IPS-NIHi11 (cell line): ENCODE measurements at regions not wholly inside any gene's neighbourhood (a gene's known extent, or its start where the extent isn't known, plus 50 kb on each side); places are given as distances from the start of the nearest gene placed in this dataset.
A peak's percentile ranks its signal among the peaks of the same experiment; 100 is the strongest.
"Not testable (repeated sequence)": the region's sequence is repeated elsewhere in the genome, so short reads cannot be mapped to it uniquely, and the experiment has no call there.

Source experiments
- DNase-seq: peaks from one replicate; pipeline ENCODE4 v3.0.0; 2012; ENCODE audit warnings: mixed read lengths, low spot score

- DNase-seq, result no peak
These were observed 692.9 kb downstream of the QKI start for GRCh38 chr6:164107297-164107995.

GRCh38 chr6:164106345-164106769, 691.8 kb downstream of the QKI start:
- peak; percentile 76 for DNase-seq

DNA sequence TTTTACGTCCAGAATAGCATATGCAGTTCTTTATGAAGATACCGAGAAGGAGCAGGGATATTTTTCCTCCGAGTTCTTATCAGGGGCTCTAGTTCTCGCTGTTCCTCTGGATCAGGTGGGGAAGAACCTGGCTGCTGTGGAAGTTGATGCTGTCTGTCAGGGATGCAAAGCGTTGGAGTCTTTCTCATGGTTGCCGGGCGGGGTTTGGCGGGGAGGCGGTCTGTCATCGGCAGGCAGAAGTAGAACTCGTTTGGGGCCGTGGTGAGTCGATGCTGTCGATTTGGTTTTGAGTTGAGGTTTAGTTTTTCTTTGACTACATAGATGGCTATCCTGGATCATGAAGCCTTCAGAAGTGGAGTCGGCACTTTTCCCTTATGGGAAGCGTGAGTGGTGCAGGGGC, 691.2 kb downstream of the QKI start:
- DNase-seq, result no peak

GRCh38 chr6:164104432-164104831, 689.9 kb downstream of the QKI start:
- no peak for DNase-seq

DNA sequence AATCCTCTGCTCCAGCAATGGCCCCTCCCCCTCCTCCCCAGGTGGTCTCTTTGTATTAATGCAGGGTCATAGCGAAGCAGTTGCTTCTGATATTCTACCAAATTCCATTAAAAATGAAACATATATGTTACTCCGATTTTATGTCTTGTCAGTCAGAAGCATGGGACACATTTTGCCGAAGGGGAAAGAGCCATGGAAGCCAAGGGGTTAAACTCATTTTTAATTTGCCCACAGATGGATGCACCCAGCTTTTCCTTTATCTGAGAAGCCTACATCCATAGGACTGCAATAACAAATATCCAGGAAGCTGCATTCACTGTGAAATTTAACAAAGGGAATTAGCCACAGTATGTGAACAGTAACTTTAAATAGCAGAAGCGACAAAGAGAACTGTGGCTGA, 688.2 kb downstream of the QKI start:
- DNase-seq, result no peak

DNA sequence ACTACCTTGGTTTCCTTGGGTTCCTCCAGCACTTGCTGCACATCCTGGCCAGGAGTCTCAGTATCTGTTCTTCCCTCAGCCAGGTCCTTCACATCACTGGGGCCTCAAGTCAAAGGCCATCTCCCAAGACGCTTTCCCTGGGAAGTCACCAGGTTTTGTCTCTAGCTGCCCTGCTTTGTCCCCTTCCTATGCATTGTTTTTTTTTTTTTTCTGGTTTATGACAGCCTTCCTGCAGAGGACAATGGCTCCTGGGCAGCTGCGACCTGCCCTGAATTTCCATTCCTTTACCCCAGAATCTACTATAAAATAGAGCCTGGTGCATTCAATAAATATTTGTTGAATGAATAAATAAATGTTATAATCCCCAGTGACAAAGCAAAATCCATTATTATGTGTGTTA, 687.3 kb downstream of the QKI start:
- DNase-seq, result no peak

DNA sequence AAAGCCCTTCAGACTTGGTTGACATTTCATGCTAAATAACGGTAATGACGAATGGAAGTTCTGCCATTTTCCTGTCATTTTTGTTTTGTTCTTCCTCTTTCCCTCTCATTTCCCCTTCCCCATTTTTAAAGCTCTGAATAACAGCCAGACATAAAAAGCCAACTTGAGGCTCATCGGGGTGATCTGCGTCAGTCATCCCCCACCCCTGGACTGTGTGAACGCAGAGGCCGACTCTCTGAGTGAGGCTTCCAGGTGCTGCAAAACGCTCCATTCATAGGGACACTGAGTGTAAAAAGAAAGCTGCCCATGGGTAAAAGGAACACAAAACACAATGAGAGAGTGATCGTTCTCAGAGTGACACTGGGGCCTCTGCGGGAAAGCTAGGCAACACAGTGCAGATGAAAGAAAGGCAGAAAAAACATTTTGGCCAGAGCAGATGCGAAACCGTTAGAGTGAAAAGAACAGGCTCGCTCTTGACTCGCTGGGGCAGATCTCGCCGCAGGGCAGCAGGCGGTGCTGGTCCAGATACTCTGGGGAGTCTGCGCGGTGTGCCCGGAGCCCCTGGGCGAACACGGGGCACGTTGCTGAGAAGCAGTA, 684.8 kb downstream of the QKI start:
- no peak for DNase-seq

DNA sequence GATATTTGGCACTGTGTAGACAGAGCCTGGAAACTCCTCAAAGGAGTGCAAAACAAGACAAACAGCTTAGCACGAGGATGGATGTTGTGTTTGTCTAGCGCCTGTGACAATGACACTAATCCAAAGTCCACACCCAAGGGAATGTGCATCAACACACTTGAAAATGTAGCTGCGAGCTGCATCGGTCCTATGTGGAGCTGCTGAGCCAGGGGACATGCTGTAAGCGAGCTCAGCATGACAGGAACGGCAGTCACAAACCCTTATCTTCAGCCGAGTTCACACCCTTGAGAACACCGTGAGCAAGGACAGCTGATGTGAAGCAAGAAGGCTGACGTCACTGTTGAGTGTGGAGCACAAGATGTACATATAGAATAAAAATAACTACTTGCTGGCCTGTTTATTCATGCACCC, 684.3 kb downstream of the QKI start:
- no peak for DNase-seq

GRCh38 chr6:164097551-164098398, 683.3 kb downstream of the QKI start:
- peak; percentile 29 for DNase-seq

DNA sequence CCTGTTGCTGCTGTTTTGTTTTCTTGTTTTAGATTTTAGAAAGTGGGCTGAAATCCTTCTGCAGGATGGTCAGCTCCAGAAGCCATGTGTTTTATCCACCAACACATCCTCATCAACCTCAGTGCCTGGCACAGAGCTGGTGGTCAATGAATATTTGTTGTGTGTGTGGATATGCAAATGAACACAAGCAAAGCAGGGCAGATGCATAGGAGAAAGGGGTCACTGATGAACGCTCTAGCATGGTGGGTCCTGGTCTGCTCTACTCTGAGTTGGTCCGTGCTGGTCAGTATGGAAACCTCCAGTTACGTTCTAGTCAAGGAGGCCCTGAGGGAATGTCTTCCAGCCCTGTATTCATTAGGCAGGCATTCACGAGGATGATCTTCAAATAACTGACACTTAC, 682.5 kb downstream of the QKI start:
- DNase-seq, result no peak

DNA sequence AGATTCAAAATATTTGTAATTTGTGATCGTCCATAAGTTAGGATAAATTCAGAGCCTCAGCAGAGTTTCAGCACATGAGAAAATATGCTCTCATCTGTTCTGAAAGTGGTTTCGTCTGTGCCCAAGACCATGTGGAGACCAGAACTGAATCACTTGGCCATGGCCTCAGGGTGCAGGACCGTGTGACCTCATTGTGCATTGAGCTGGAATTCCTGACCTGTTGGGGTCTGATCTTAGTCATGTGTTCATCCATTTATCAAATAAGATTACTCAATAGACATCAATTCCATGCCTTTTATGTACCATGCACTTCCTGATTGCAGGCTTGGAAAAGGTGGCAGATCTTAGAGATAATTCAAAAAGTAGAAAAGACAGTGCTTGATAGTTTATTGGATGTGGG, 680.5 kb downstream of the QKI start:
- no peak for DNase-seq

DNA sequence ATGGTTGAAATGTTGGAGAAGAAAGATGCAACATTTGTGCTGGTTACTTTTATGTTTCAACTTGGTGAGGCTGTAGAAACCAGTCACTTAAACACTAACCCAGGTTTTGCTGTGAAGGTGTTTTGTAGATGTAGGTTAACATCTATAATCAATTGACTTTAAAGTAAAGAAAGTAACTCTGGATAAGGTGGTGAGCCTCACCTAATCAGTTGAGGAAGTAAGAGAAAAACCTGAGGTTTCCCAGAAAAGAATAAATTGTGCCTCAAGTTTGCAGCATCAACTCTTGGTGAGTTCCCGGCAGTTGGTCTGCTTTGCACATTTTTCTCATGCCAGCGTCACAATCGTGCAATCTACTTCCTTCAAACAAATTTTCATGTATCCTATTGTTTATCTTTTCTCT, 673.4 kb downstream of the QKI start:
- DNase-seq, result no peak

GRCh38 chr6:164087211-164087610, 672.7 kb downstream of the QKI start:
- DNase-seq, result no peak

DNA sequence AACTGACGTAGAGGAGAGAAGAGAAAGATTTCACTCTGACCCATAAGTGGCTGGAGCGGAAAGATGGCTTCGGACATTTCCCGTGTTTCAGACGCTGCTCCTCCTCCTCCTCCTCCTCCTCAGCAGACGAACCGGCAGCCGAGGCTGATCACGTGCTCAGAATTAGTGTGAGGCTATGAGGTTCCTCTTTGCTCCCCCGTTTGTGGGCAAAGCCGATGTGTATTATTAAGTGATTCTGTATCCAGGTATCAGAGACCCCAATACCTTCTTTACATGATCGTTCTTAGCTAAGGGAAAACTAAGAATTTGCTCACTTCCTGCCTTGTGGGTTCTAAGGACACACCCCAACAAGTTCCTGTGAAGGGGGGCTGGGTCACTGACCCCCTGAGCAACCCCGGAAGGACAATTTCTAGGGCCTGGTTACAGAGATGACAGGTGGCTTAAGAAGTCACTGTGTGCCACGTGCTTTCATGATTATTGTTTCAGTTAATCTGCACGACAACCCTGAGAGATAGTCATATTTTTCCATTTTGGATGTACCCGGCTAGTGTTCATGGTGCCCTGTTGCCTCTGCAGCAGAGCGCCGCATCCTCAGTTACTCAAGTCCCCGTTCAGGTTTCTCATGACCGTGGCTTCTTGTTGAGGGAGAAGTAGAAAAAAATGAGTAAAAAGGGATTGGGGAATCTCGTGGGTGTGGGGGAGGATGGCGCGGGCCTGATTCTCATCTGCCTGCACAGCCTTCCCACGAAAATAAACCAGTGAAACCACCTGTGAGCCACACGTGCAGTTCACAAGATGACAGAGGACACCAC, 671.8 kb downstream of the QKI start:
- DNase-seq, result no peak

GRCh38 chr6:164085091-164086075, 670.9 kb downstream of the QKI start:
- DNase-seq, result peak; percentile 42

- no peak for DNase-seq
These were observed 664.7 kb downstream of the QKI start for GRCh38 chr6:164079275-164079600.

- no peak for DNase-seq
These were observed 664.2 kb downstream of the QKI start for GRCh38 chr6:164078532-164079274.

DNA sequence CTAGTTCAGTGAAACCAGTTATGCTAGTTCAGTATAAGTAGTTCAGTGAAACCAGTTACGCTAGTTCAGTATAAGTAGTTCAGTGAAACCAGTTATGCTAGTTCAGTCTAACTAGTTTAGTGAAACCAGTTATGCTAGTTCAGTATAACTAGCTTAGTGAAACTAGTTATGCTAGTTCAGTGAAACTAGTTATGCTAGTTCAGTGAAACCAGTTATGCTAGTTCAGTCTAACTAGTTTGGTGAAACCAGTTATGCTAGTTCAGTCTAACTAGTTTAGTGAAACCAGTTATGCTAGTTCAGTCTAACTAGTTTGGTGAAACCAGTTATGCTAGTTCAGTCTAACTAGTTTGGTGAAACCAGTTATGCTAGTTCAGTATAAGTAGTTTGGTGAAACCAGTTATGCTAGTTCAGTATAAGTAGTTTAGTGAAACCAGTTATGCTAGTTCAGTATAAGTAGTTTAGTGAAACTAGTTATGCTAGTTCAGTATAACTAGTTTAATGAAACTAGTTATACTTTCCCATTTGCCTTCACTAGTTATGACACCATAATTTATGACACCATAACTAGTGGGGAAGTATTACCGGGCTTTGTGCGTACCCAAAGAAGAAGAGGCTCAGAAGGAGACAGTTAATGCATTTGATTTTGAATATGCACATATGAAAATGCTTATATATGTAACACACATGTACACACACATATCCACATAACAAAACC, 662.5 kb downstream of the QKI start:
- DNase-seq, result not testable (repeated sequence)

- DNase-seq, result no peak
These were observed 661.6 kb downstream of the QKI start for GRCh38 chr6:164075981-164076615.
